ENCODE measurements at regions not wholly inside any gene's neighbourhood (a gene's known extent, or its start where the extent isn't known, plus 50 kb on each side); places are given as distances from the start of the nearest gene placed in this dataset.

GRCh38 chr2:58540681-58541080 lies 299.6 kb upstream of the FANCL start:
- no peak overlapping the region for H2BK15ac ChIP-seq (ENCODE audit: low read length)
- H3K23me2 ChIP-seq (ENCODE audit: low read depth, low read length), result no peaks in the 10 kb centered on the region
- peak overlapping the region; percentile 11; the same call in 1 of the 2 replicates for H2BK5ac ChIP-seq (ENCODE audit: low read depth, low read length)
- peak overlapping the region in 3 of 4 experiments; percentile 0 to 49 (median 31); a peak in 5 of 7 replicates for H3K9ac ChIP-seq (replicated peaks in 1 of 4; ENCODE audit: extremely low read depth in 1 of 4, low read depth in 3 of 4, low read length in 3 of 4)
- peak overlapping the region; percentile 6 for H2BK120ac ChIP-seq (replicated peaks; ENCODE audit: low read depth, low read length)
- no peak overlapping the region for H2BK20ac ChIP-seq (ENCODE audit: low read length)
- FAIRE-seq (peak; percentile 99), DNase-seq (ENCODE audit: low read depth in 1 of 2, low spot score in 2 of 2) (no peak)
- no peak overlapping the region for H3K23ac ChIP-seq (ENCODE audit: insufficient read length)
- H3K56ac ChIP-seq (replicated peaks; ENCODE audit: insufficient read length, low read depth, low read length), result no peak overlapping the region
- H3K79me1 ChIP-seq (ENCODE audit: low read depth, low read length), result no peaks in the 10 kb centered on the region
- peak overlapping the region; percentile 58 to 60 for H3K4me2 ChIP-seq (ENCODE audit: insufficient read depth in 1 of 2, low read depth in 2 of 2, low read length in 2 of 2)
- no peak overlapping the region for H2AFZ ChIP-seq (ENCODE audit: low read length)
- H3K4me1 ChIP-seq (replicated peaks in 1 of 4; ENCODE audit: control insufficient read depth in 3 of 4, insufficient read depth in 4 of 4, low read length in 3 of 4), result peaks cover 2 to 51% (median 25%) of the 10 kb centered on the region in 4 experiments; a peak in 5 of 7 replicates
- peak; percentile 93 for TF ChIP-seq CEBPB (IDR thresholded peaks at IDR 0.05; ENCODE audit: low read depth, low read length)
- no peak for TF ChIP-seq PHF8 (conservative IDR thresholded peaks at IDR 0.05; ENCODE audit: low read depth, low read length)
- TF ChIP-seq SP1 (IDR thresholded peaks at IDR 0.05; ENCODE audit: low read depth, low read length), result peak; percentile 26; the same call in 1 of the 2 replicates
- no peak for TF ChIP-seq BCL11A (IDR thresholded peaks at IDR 0.05; ENCODE audit: low read depth in 2 of 2, low read length in 2 of 2)
- TF ChIP-seq POLR2AphosphoS5 (IDR thresholded peaks at IDR 0.05; ENCODE audit: low read depth, low read length), result peak; percentile 64; the same call in 1 of the 2 replicates
- TF ChIP-seq TBP (IDR thresholded peaks at IDR 0.05; ENCODE audit: low read depth, low read length), result peak; percentile 56; the same call in 1 of the 2 replicates
- TF ChIP-seq SIRT6 (IDR thresholded peaks at IDR 0.05; ENCODE audit: low read length), result no peak
- TF ChIP-seq EP300 (IDR thresholded peaks at IDR 0.05; ENCODE audit: borderline replicate concordance in 1 of 2, low read depth in 2 of 2, low read length in 2 of 2), result 0 out of 3 replicates have a peak, but pooled peaks of 1 of the 2 experiments have one; percentile 58
- TF ChIP-seq POLR2A (IDR thresholded peaks at IDR 0.05; ENCODE audit: control extremely low read depth in 1 of 2, low read depth in 2 of 2, low read length in 2 of 2), result peak in 1 of 2 experiments; percentile 66; a peak in 1 of 3 replicates
- 0 out of 2 replicates have a peak, but pooled peaks have one; percentile 18 for TF ChIP-seq TCF12 (IDR thresholded peaks at IDR 0.05; ENCODE audit: low read depth, low read length)
- peak; percentile 66; the same call in 1 of the 2 replicates for TF ChIP-seq TAF1 (IDR thresholded peaks at IDR 0.05; ENCODE audit: low read depth, low read length)
- peak; percentile 21 for TF ChIP-seq ASH2L (IDR thresholded peaks at IDR 0.05; ENCODE audit: low read length)
- TF ChIP-seq TEAD4 (IDR thresholded peaks at IDR 0.05; ENCODE audit: low read depth, low read length), result 0 out of 2 replicates have a peak, but pooled peaks have one; percentile 15
- H3K4ac ChIP-seq (replicated peaks; ENCODE audit: insufficient read length, low read depth, low read length), result no peak overlapping the region
- no peaks in the 10 kb centered on the region for H4K20me1 ChIP-seq (replicated peaks in 1 of 2; ENCODE audit: control insufficient read depth in 1 of 2, insufficient read depth in 2 of 2, low read length in 2 of 2)
- H3K9me3 ChIP-seq (ENCODE audit: insufficient read depth in 2 of 2, low read depth in 1 of 2, low read length in 1 of 2), result no peaks in the 10 kb centered on the region
- CTCF ChIA-PET (ENCODE audit: partially characterized antibody), result interaction anchor here (0.6 to 1.2 kb wide), 5 partner anchors 10 to 495 kb away, joined by 3 to 7 read pairs (median 3); no protein-coding TSS in a partner anchor
- H3K79me2 ChIP-seq (ENCODE audit: control insufficient read depth in 1 of 2, insufficient read depth in 2 of 2, low read length in 2 of 2), result no peaks in the 10 kb centered on the region
- H3K27me3 ChIP-seq (replicated peaks in 1 of 4; ENCODE audit: control insufficient read depth in 3 of 4, extremely low read depth in 1 of 4, insufficient read depth in 3 of 4, low read length in 3 of 4), result no peaks in the 10 kb centered on the region
- peak overlapping the region; percentile 5 for H4K91ac ChIP-seq (replicated peaks; ENCODE audit: insufficient read length, low read length)
- no peak overlapping the region; the same call in 1 of the 2 replicates for H2BK12ac ChIP-seq (ENCODE audit: low read depth, low read length)
- 0% methylated on average over 4 of the region's 4 CpGs; no CpG with 5 or more reads in 1 of the 2 experiments for WGBS, 2 experiments (ENCODE audit: extremely low coverage in 1 of 2, insufficient coverage in 1 of 2, insufficient read length in 1 of 2, insufficient replicate concordance in 2 of 2, low coverage in 1 of 2, low lambda C conversion rate in 2 of 2, missing lambda C conversion rate in 1 of 2)
- H3K14ac ChIP-seq (ENCODE audit: insufficient read length), result no peak overlapping the region
- H3K36me3 ChIP-seq (ENCODE audit: control insufficient read depth in 2 of 4, insufficient read depth in 4 of 4, low read length in 3 of 4), result no peaks in the 10 kb centered on the region
- H3K18ac ChIP-seq (ENCODE audit: extremely low read depth, low read length), result no peak overlapping the region; the same call in 1 of the 2 replicates
- no peak overlapping the region for H2AK5ac ChIP-seq (ENCODE audit: low read depth, low read length)
- peak overlapping the region; percentile 92 for H3K27ac ChIP-seq (ENCODE audit: low read depth, low read length)
- POLR2A ChIA-PET (ENCODE audit: partially characterized antibody), result interaction anchor here (0.7 to 1.8 kb wide), 13 partner anchors 9 to 94 kb away, joined by 3 to 6 read pairs (median 3); no protein-coding TSS in a partner anchor
- no peak overlapping the region for H4K8ac ChIP-seq (ENCODE audit: extremely low read depth, insufficient read depth, low read length)
- peak overlapping the region; percentile 93 for H4K5ac ChIP-seq (ENCODE audit: insufficient read length, low read depth, low read length)
- peak overlapping the region in 2 of 4 experiments; percentile 22 to 56; a peak in 4 of 8 replicates for H3K4me3 ChIP-seq (ENCODE audit: extremely low read depth in 1 of 4, insufficient read depth in 2 of 4, low read depth in 3 of 4, low read length in 4 of 4)
